MM.1S (cell line): ENCODE measurements at regions not wholly inside any gene's neighbourhood (a gene's known extent, or its start where the extent isn't known, plus 50 kb on each side); places are given as distances from the start of the nearest gene placed in this dataset.

ENCODE experiments used
- DNase-seq: peaks from one replicate; pipeline ENCODE4 v3.0.0-alpha.2; 2015
- H2AFZ ChIP-seq: fragments of 300-600 bp; sonication (generic); 2 replicates; pipeline ENCODE4 v1.6.0; 2016; ENCODE audit warnings: antibody characterized with exemption, low read length
- H3F3A ChIP-seq: fragments of 300-600 bp; sonication (generic); 2 replicates; pipeline ENCODE4 v1.6.1; 2016; ENCODE audit warnings: mild to moderate bottlenecking, antibody characterized with exemption, low read length, moderate library complexity, mixed read lengths; ENCODE audit not compliant: insufficient read depth
- H3K27ac ChIP-seq: fragments of 300-600 bp; sonication (generic); 2 replicates; pipeline ENCODE4 v1.5.1; 2016; ENCODE audit warnings: mild to moderate bottlenecking, low read length
- H3K27me3 ChIP-seq: fragments of 300-600 bp; sonication (generic); replicated peaks from 2 replicates; pipeline ENCODE4 v1.6.0; 2016; ENCODE audit warnings: low read length; ENCODE audit not compliant: insufficient read depth
- H3K36me3 ChIP-seq: fragments of 300-600 bp; sonication (generic); replicated peaks from 2 replicates; pipeline ENCODE4 v1.6.1; 2016; ENCODE audit warnings: mild to moderate bottlenecking, low read length, mixed read lengths; ENCODE audit not compliant: insufficient read depth
- H3K4me1 ChIP-seq: fragments of 300-600 bp; sonication (generic); 2 replicates; pipeline ENCODE4 v1.6.1; 2016; ENCODE audit warnings: low read length, mixed read lengths
- H3K4me2 ChIP-seq: fragments of 300-600 bp; sonication (generic); 2 replicates; pipeline ENCODE4 v1.6.0; 2016; ENCODE audit warnings: low read depth, low read length
- H3K4me3 ChIP-seq: fragments of 300-600 bp; sonication (generic); 2 replicates; pipeline ENCODE4 v1.5.1; 2016; ENCODE audit warnings: low read length, mixed read lengths
- H3K79me2 ChIP-seq: fragments of 300-600 bp; sonication (generic); 2 replicates; pipeline ENCODE4 v1.6.1; 2016; ENCODE audit warnings: mixed run types, low read length, mixed read lengths
- H3K9ac ChIP-seq: fragments of 300-600 bp; sonication (generic); 2 replicates; pipeline ENCODE4 v1.6.1; 2016; ENCODE audit warnings: low read length, mixed read lengths
- H3K9me2 ChIP-seq: fragments of 300-600 bp; sonication (generic); replicated peaks from 2 replicates; pipeline ENCODE4 v1.6.1; 2016; ENCODE audit warnings: mild to moderate bottlenecking, low read length, mixed read lengths; ENCODE audit not compliant: insufficient read depth
- H3K9me3 ChIP-seq: fragments of 300-600 bp; sonication (generic); replicated peaks from 2 replicates; pipeline ENCODE4 v1.6.1; 2016; ENCODE audit warnings: mild to moderate bottlenecking, low read length, mixed read lengths; ENCODE audit not compliant: insufficient read depth
- H4K20me1 ChIP-seq: fragments of 300-600 bp; sonication (generic); 2 replicates; pipeline ENCODE4 v1.6.1; 2016; ENCODE audit warnings: mild to moderate bottlenecking, low read length, moderate library complexity, mixed read lengths; ENCODE audit not compliant: insufficient read depth
- CTCF ChIP-seq: fragments of 300-600 bp; sonication (generic); IDR thresholded peaks from 2 replicates; pipeline ENCODE4 v1.5.1; 2016; ENCODE audit warnings: antibody characterized with exemption, low read length, mixed read lengths
- EZH2 ChIP-seq: fragments of 300-600 bp; sonication (generic); optimal IDR thresholded peaks from 2 replicates; pipeline ENCODE3; 2017; ENCODE audit warnings: low read depth, mild to moderate bottlenecking, antibody characterized with exemption, low read length, mixed read lengths
- EZH2phosphoT487 ChIP-seq: fragments of 300-600 bp; sonication (generic); IDR thresholded peaks from 2 replicates; pipeline ENCODE4 v1.6.1; 2018; ENCODE audit warnings: antibody characterized with exemption, low read length

GRCh38 chr5:167754501-167755021, 536.9 kb upstream of the WWC1 start:
- H3K9ac ChIP-seq: no peak overlapping the region
- no peak for TF ChIP-seq EZH2
- no peak for TF ChIP-seq CTCF
- TF ChIP-seq EZH2phosphoT487: no peak
- H3K4me3 ChIP-seq: no peak overlapping the region
- no peak for DNase-seq
- H3K9me3 ChIP-seq: no peaks in the 10 kb centered on the region
- no peaks in the 10 kb centered on the region for H3K4me1 ChIP-seq
- H3K36me3 ChIP-seq: no peaks in the 10 kb centered on the region
- no peak overlapping the region for H3K4me2 ChIP-seq
- H3F3A ChIP-seq: no peaks in the 10 kb centered on the region
- H2AFZ ChIP-seq: no peak overlapping the region
- no peaks in the 10 kb centered on the region for H3K27me3 ChIP-seq
- H3K79me2 ChIP-seq: no peaks in the 10 kb centered on the region
- H3K27ac ChIP-seq: no peak overlapping the region
- no peaks in the 10 kb centered on the region for H3K9me2 ChIP-seq
- no peaks in the 10 kb centered on the region for H4K20me1 ChIP-seq

GRCh38 chr5:167755420-167755819, 536.0 kb upstream of the WWC1 start:
- H3K36me3 ChIP-seq: no peaks in the 10 kb centered on the region
- TF ChIP-seq EZH2: no peak
- no peak for DNase-seq
- no peak overlapping the region for H3K9ac ChIP-seq
- no peak overlapping the region for H3K4me2 ChIP-seq
- no peaks in the 10 kb centered on the region for H3K9me3 ChIP-seq
- no peaks in the 10 kb centered on the region for H3K79me2 ChIP-seq
- H3F3A ChIP-seq: no peaks in the 10 kb centered on the region
- no peaks in the 10 kb centered on the region for H3K9me2 ChIP-seq
- no peak overlapping the region for H2AFZ ChIP-seq
- no peaks in the 10 kb centered on the region for H3K4me1 ChIP-seq
- no peaks in the 10 kb centered on the region for H3K27me3 ChIP-seq
- no peak overlapping the region for H3K27ac ChIP-seq
- H3K4me3 ChIP-seq: no peak overlapping the region
- H4K20me1 ChIP-seq: no peaks in the 10 kb centered on the region

- H3K9me2 ChIP-seq: no peaks in the 10 kb centered on the region
- H3K9me3 ChIP-seq: no peaks in the 10 kb centered on the region
- no peak overlapping the region for H2AFZ ChIP-seq
- H3K4me3 ChIP-seq: no peak overlapping the region
- no peaks in the 10 kb centered on the region for H3K79me2 ChIP-seq
- H3K4me2 ChIP-seq: no peak overlapping the region
- H3K27ac ChIP-seq: no peak overlapping the region
- no peaks in the 10 kb centered on the region for H4K20me1 ChIP-seq
- TF ChIP-seq EZH2: no peak
- no peak for TF ChIP-seq CTCF
- no peak for TF ChIP-seq EZH2phosphoT487
- H3F3A ChIP-seq: no peaks in the 10 kb centered on the region
- no peak overlapping the region for H3K9ac ChIP-seq
- no peaks in the 10 kb centered on the region for H3K36me3 ChIP-seq
- H3K4me1 ChIP-seq: no peaks in the 10 kb centered on the region
- no peaks in the 10 kb centered on the region for H3K27me3 ChIP-seq
- DNase-seq: no peak
Measured at GRCh38 chr5:167759057-167759821, 532.2 kb upstream of the WWC1 start.

- Histone ChIP-seq H3K4me2 (no peak overlapping the region), H3K27me3 (no peaks in the 10 kb centered on the region)
Measured at GRCh38 chr5:167763772-167764171, 527.7 kb upstream of the WWC1 start.

More at GRCh38 chr5:167763772-167764171, 527.7 kb upstream of the WWC1 start:
- no peaks in the 10 kb centered on the region for H3K79me2 ChIP-seq
- no peaks in the 10 kb centered on the region for H3K9me2 ChIP-seq
- H2AFZ ChIP-seq: no peak overlapping the region
- H3K36me3 ChIP-seq: no peaks in the 10 kb centered on the region
- no peak overlapping the region for H3K9ac ChIP-seq
- H3K4me3 ChIP-seq: no peak overlapping the region
- H3F3A ChIP-seq: no peaks in the 10 kb centered on the region
- no peaks in the 10 kb centered on the region for H3K4me1 ChIP-seq
- TF ChIP-seq EZH2phosphoT487: no peak
- no peak for TF ChIP-seq CTCF
- no peak for TF ChIP-seq EZH2
- H3K27ac ChIP-seq: no peak overlapping the region
- DNase-seq: no peak
- H4K20me1 ChIP-seq: no peaks in the 10 kb centered on the region
- no peaks in the 10 kb centered on the region for H3K9me3 ChIP-seq
